Endothelial cell of umbilical vein (primary cell): ENCODE measurements at regions not wholly inside any gene's neighbourhood (a gene's known extent, or its start where the extent isn't known, plus 50 kb on each side); places are given as distances from the start of the nearest gene placed in this dataset.

Experiments used
- BruUV-seq: library from RNA; stranded (reverse); fragments of 400-500 nt; replicated peaks from 2 replicates; lab custom pipeline; 2021; lab: Mats Ljungman, UMichigan
- CTCF ChIA-PET: fragments of 300-600, 350-600 bp; sonication (Branson Sonifier 250); formaldehyde crosslinking; loops from one replicate; lab custom pipeline; 2021; ENCODE audit warnings: antibody characterized with exemption, inconsistent platforms; lab: Charles Lee
- POLR2A ChIA-PET: fragments of 300-600, 350-600 bp; sonication (Branson Sonifier 250); formaldehyde crosslinking; loops from one replicate; lab custom pipeline; 2021; ENCODE audit warnings: antibody characterized with exemption, inconsistent platforms; lab: Charles Lee
- DNase-seq: peaks from one replicate; pipeline ENCODE4 v3.0.0-alpha.2; 2011; ENCODE audit warnings: low read depth, low spot score
- FAIRE-seq: peaks from 2 replicates; lab custom pipeline; 2011; peaks lifted over from hg19 to GRCh38; lab: Jason Lieb, UNC
- H2AFZ ChIP-seq: 2 replicates; pipeline ENCODE4 v1.6.0; 2012; ENCODE audit warnings: low read depth, low read length, control low read depth, inconsistent platforms
- H3K27ac ChIP-seq: 2 replicates; pipeline ENCODE4 v1.5.1; 2011; ENCODE audit warnings: low read depth, mild to moderate bottlenecking, control low read depth, low read length, moderate library complexity; ENCODE audit not compliant: insufficient read depth
- H3K27me3 ChIP-seq, 2 experiments: 2 replicates each; pipeline versions ENCODE4 v1.6.0 to v1.6.1; 2011; ENCODE audit warnings: low read length in 2 of 2, mixed read lengths in 1 of 2; ENCODE audit not compliant: control insufficient read depth in 2 of 2, insufficient read depth in 2 of 2
- H3K36me3 ChIP-seq, 2 experiments: 2 replicates in 1 of 2; 3 replicates in 1 of 2; pipeline ENCODE4 v1.5.1; 2011; ENCODE audit warnings: low read length in 2 of 2, mild to moderate bottlenecking in 1 of 2, moderate library complexity in 1 of 2; ENCODE audit not compliant: control insufficient read depth in 2 of 2, insufficient read depth in 2 of 2; ENCODE audit errors: extremely low read depth in 1 of 2
- H3K4me1 ChIP-seq: 3 replicates; pipeline ENCODE4 v1.5.1; 2011; ENCODE audit warnings: mild to moderate bottlenecking, low read length; ENCODE audit not compliant: control insufficient read depth, insufficient read depth; ENCODE audit errors: extremely low read depth
- H3K4me2 ChIP-seq: 2 replicates; pipeline ENCODE4 v1.6.1; 2011; ENCODE audit warnings: low read length, control low read depth, mixed read lengths; ENCODE audit not compliant: insufficient read depth
- H3K4me3 ChIP-seq, 3 experiments: fragments of 200-600 bp in 1 of 3; sonication (generic), shearing (Covaris generic) in 1 of 3; replicated peaks in 1 of 3; 2 replicates each; pipeline ENCODE4 v1.5.1; 2011 to 2016; ENCODE audit warnings: control low read depth in 3 of 3, low read length in 3 of 3, mild to moderate bottlenecking in 2 of 3, inconsistent platforms in 1 of 3, low read depth in 1 of 3, moderate library complexity in 1 of 3; ENCODE audit not compliant: insufficient read depth in 1 of 3
- H3K79me2 ChIP-seq: 2 replicates; pipeline ENCODE4 v1.6.0; 2012; ENCODE audit warnings: low read length, inconsistent platforms; ENCODE audit not compliant: control insufficient read depth, insufficient read depth
- H3K9ac ChIP-seq: replicated peaks from 2 replicates; pipeline ENCODE3; 2011; ENCODE audit warnings: low read length, control low read depth; ENCODE audit not compliant: insufficient read depth; ENCODE audit errors: extremely low read depth
- H3K9me1 ChIP-seq: replicated peaks from 3 replicates; pipeline ENCODE4 v1.6.0; 2011; ENCODE audit warnings: mild to moderate bottlenecking, low read length; ENCODE audit not compliant: control insufficient read depth, insufficient read depth; ENCODE audit errors: extremely low read depth
- H3K9me3 ChIP-seq: replicated peaks from 2 replicates; pipeline ENCODE4 v1.5.1; 2012; ENCODE audit warnings: low read length, inconsistent platforms; ENCODE audit not compliant: control insufficient read depth, insufficient read depth
- H4K20me1 ChIP-seq: replicated peaks from 2 replicates; pipeline ENCODE3; 2011; ENCODE audit warnings: mild to moderate bottlenecking, low read length; ENCODE audit not compliant: control insufficient read depth, insufficient read depth; ENCODE audit errors: extremely low read depth
- EZH2 ChIP-seq: IDR thresholded peaks from 2 replicates; pipeline ENCODE4 v1.6.1; 2012; ENCODE audit warnings: borderline replicate concordance, low read depth, mild to moderate bottlenecking, moderate library complexity, low read length, inconsistent platforms; ENCODE audit not compliant: severe bottlenecking
- FOS ChIP-seq: IDR thresholded peaks from 2 replicates; pipeline ENCODE4 v1.6.1; 2011; ENCODE audit warnings: mild to moderate bottlenecking, low read length, moderate library complexity, borderline replicate concordance; ENCODE audit not compliant: insufficient read depth
- GATA2 ChIP-seq: IDR thresholded peaks from 2 replicates; pipeline ENCODE4 v1.7.0; 2011; ENCODE audit warnings: low read depth, mild to moderate bottlenecking, moderate library complexity, mixed read lengths, low read length; ENCODE audit not compliant: insufficient read length, insufficient read depth
- JUN ChIP-seq: IDR thresholded peaks from 2 replicates; pipeline ENCODE4 v1.6.1; 2011; ENCODE audit warnings: borderline replicate concordance, low read depth; ENCODE audit not compliant: insufficient read length, insufficient read depth
- MYC ChIP-seq: IDR thresholded peaks from one replicate; pipeline ENCODE4 v1.6.1; 2011; ENCODE audit warnings: mild to moderate bottlenecking, low read depth, low read length
- POLR2A ChIP-seq: IDR thresholded peaks from 2 replicates; pipeline ENCODE4 v1.6.1; 2012; ENCODE audit warnings: low read depth, mild to moderate bottlenecking, control low read depth, low read length
- POLR2AphosphoS5 ChIP-seq: IDR thresholded peaks from 2 replicates; pipeline ENCODE4 v1.6.1; 2012; ENCODE audit warnings: low read depth, mild to moderate bottlenecking, control low read depth, low read length, moderate library complexity; ENCODE audit not compliant: insufficient read depth
- dilution Hi-C: fragments of 300-500 bp; cut with MboI; formaldehyde crosslinking; loops from one replicate; pipeline ENCODE4 v1.15.0; 2019; ENCODE audit warnings: low sequenced_read_pairs; ENCODE audit not compliant: extremely low pct_ligation_motif_present
- intact Hi-C: fragments of 100-400 bp; cut with micrococcal nuclease; formaldehyde crosslinking; loops from one replicate; pipeline ENCODE4 v1.10.0; 2022
- TF ChIP-seq, protein P1 (sequence below): IDR thresholded peaks from 2 replicates; pipeline ENCODE4 v1.6.1; 2011; ENCODE audit not compliant: insufficient read depth, insufficient read length
- TF ChIP-seq, protein P2 (sequence below), 2 donors: IDR thresholded peaks; 1 replicate in 1 of 2; 2 replicates in 1 of 2; pipeline ENCODE4 v1.5.1; 2011; ENCODE audit warnings: low read length in 2 of 2, mild to moderate bottlenecking in 2 of 2, moderate library complexity in 2 of 2, control low read depth in 1 of 2, inconsistent platforms in 1 of 2, low read depth in 1 of 2; ENCODE audit not compliant: insufficient read depth in 1 of 2; ENCODE audit errors: extremely low read depth in 1 of 2

DNA sequence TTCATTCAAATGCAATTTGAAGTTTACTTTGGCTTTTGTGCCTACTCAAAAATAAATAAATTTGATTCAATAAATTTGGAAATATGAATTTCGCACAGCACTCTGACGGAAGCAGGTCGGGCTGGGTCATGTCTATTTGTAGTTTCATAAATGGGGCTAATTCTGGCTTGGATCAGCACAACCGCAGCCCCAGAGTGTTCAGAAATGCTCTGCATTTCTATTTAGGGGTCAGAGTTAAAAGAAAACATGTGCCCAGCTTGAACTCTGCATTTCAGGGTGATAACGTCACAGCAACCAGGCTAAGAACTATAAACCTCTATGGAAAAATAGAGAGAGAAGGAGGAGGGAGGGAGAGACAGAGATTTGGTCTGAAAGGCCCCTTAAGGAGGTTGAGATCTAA lies 480.9 kb upstream of the NOX3 start:
- H4K20me1 ChIP-seq, result no peaks in the 10 kb centered on the region

More for the DNA sequence above, 480.9 kb upstream of the NOX3 start:
- intact Hi-C loops, result no loop called here
- H3K27ac ChIP-seq, result no peak overlapping the region
- H3K9ac ChIP-seq, result no peak overlapping the region
- no peaks in the 10 kb centered on the region for H3K9me3 ChIP-seq
- no TSS peak for BruUV-seq
- no peak overlapping the region for H3K4me3 ChIP-seq
- H3K9me1 ChIP-seq, result no peaks in the 10 kb centered on the region
- DNase-seq (no peak), FAIRE-seq (no peak)
- no peak for TF ChIP-seq FOS
- TF ChIP-seq, protein P1, sequence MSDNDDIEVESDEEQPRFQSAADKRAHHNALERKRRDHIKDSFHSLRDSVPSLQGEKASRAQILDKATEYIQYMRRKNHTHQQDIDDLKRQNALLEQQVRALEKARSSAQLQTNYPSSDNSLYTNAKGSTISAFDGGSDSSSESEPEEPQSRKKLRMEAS, result no peak
- no peak for TF ChIP-seq JUN
- no peak for TF ChIP-seq EZH2
- TF ChIP-seq POLR2AphosphoS5, result no peak
- TF ChIP-seq MYC, result no peak
- TF ChIP-seq GATA2, result no peak
- TF ChIP-seq, protein P2, sequence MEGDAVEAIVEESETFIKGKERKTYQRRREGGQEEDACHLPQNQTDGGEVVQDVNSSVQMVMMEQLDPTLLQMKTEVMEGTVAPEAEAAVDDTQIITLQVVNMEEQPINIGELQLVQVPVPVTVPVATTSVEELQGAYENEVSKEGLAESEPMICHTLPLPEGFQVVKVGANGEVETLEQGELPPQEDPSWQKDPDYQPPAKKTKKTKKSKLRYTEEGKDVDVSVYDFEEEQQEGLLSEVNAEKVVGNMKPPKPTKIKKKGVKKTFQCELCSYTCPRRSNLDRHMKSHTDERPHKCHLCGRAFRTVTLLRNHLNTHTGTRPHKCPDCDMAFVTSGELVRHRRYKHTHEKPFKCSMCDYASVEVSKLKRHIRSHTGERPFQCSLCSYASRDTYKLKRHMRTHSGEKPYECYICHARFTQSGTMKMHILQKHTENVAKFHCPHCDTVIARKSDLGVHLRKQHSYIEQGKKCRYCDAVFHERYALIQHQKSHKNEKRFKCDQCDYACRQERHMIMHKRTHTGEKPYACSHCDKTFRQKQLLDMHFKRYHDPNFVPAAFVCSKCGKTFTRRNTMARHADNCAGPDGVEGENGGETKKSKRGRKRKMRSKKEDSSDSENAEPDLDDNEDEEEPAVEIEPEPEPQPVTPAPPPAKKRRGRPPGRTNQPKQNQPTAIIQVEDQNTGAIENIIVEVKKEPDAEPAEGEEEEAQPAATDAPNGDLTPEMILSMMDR (IDR thresholded peaks at IDR 0.05; ENCODE audit: extremely low read depth in 1 of 2, insufficient read depth in 1 of 2, low read depth in 1 of 2, low read length in 2 of 2), result no peak
- no peak for TF ChIP-seq POLR2A
- H3K79me2 ChIP-seq, result no peaks in the 10 kb centered on the region
- H2AFZ ChIP-seq, result no peak overlapping the region
- H3K27me3 ChIP-seq, result no peaks in the 10 kb centered on the region
- no peaks in the 10 kb centered on the region for H3K36me3 ChIP-seq
- ChIA-PET CTCF (no interaction called here), POLR2A (no interaction called here)
- H3K4me1 ChIP-seq, result no peaks in the 10 kb centered on the region
- no peak overlapping the region for H3K4me2 ChIP-seq
- dilution Hi-C loops, result no loop called here
